ENCODE measurements at regions not wholly inside any gene's neighbourhood (a gene's known extent, or its start where the extent isn't known, plus 50 kb on each side); places are given as distances from the start of the nearest gene placed in this dataset.

DNA sequence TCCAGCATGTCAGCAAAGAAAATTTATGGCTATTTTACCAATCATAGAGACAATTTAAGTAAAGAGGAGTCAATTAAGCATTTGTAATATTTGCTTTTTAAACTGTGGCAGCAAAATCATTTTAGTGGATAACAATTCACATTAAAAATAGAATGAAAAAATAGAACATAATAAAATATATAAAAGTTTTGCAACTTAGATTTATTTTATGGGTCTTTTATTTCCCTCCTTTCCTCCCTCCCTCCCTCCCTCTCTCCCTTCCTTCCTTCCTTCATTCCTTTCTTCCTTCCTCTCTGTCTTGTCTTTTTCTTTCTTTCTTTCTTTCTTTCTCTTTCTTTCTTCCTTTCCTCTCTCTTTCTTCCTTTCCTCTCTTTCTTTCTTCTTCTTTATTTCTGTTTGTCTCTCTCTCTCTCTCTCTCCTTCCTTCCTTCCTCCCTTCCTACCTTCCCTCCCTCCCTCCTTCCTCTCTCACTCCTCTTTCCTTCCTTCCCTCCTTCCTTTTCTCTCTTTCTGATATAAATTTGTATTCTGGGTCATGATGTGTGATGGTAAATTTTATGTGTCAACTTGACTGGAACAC is 610.9 kb upstream of the CITED2 start:
- Histone ChIP-seq H3K4me1 (replicated peaks; ENCODE audit: insufficient read depth) (peaks cover 35% of the 10 kb centered on the region), H3K4me2 (no peak overlapping the region), H3K79me2 (ENCODE audit: low read depth) (no peaks in the 10 kb centered on the region), H3K27ac (no peak overlapping the region), H3K9me3 (ENCODE audit: insufficient read depth, low read depth) (peaks cover 3% of the 10 kb centered on the region; the same call in 1 of the 2 replicates), H3K36me3 (ENCODE audit: low read depth) (no peaks in the 10 kb centered on the region), H3K4me3 (no peak overlapping the region), H3F3A (ENCODE audit: insufficient read depth, low read depth) (peaks cover 6% of the 10 kb centered on the region), H3K9me2 (ENCODE audit: insufficient read depth) (no peaks in the 10 kb centered on the region), H4K20me1 (ENCODE audit: insufficient read depth) (no peaks in the 10 kb centered on the region), H2AFZ (no peak overlapping the region), H3K27me3 (ENCODE audit: insufficient read depth, low read depth) (no peaks in the 10 kb centered on the region)
- no peak for TF ChIP-seq EZH2 (IDR thresholded peaks at IDR 0.05; ENCODE audit: low read depth)
- no peak for TF ChIP-seq CTCF (conservative IDR thresholded peaks at IDR 0.05)
- ChIA-PET POLR2A (ENCODE audit: unreplicated experiment) (no interaction called here), CTCF (no interaction called here)
- DNase-seq: no peak
- no TSS peak for BruUV-seq (replicated peaks)
- intact Hi-C loops (cut with micrococcal nuclease; ENCODE audit: unreplicated experiment): no loop called here

GRCh38 chr6:139984317-139984716 is 609.9 kb upstream of the CITED2 start:
- no peak for DNase-seq
- BruUV-seq (replicated peaks): no TSS peak
- ChIA-PET CTCF (no interaction called here), POLR2A (ENCODE audit: unreplicated experiment) (no interaction called here)
- intact Hi-C loops (cut with micrococcal nuclease; ENCODE audit: unreplicated experiment): loop anchor here (5.0 kb wide), 1 partner anchor 217 kb away; no protein-coding TSS in a partner anchor
- Histone ChIP-seq H3K9me3 (ENCODE audit: insufficient read depth, low read depth) (peaks cover 3% of the 10 kb centered on the region; the same call in 1 of the 2 replicates), H3K27ac (no peak overlapping the region), H3K79me2 (ENCODE audit: low read depth) (no peaks in the 10 kb centered on the region), H3K4me2 (no peak overlapping the region), H4K20me1 (ENCODE audit: insufficient read depth) (no peaks in the 10 kb centered on the region), H3K27me3 (ENCODE audit: insufficient read depth, low read depth) (no peaks in the 10 kb centered on the region), H2AFZ (no peak overlapping the region), H3F3A (ENCODE audit: insufficient read depth, low read depth) (peaks cover 6% of the 10 kb centered on the region), H3K4me1 (replicated peaks; ENCODE audit: insufficient read depth) (peaks cover 35% of the 10 kb centered on the region), H3K36me3 (ENCODE audit: low read depth) (no peaks in the 10 kb centered on the region), H3K9me2 (ENCODE audit: insufficient read depth) (no peaks in the 10 kb centered on the region), H3K4me3 (no peak overlapping the region)
- TF ChIP-seq EZH2 (IDR thresholded peaks at IDR 0.05; ENCODE audit: low read depth) (no peak), CTCF (conservative IDR thresholded peaks at IDR 0.05) (no peak)

- Histone ChIP-seq H3K9me3 (ENCODE audit: insufficient read depth, low read depth) (peaks cover 4% of the 10 kb centered on the region; the same call in 1 of the 2 replicates), H3K4me2 (peak overlapping the region; percentile 49), H3K4me3 (no peak overlapping the region), H3K79me2 (ENCODE audit: low read depth) (no peaks in the 10 kb centered on the region), H3K4me1 (replicated peaks; ENCODE audit: insufficient read depth) (peaks cover 35% of the 10 kb centered on the region), H4K20me1 (ENCODE audit: insufficient read depth) (no peaks in the 10 kb centered on the region), H3F3A (ENCODE audit: insufficient read depth, low read depth) (peaks cover 8% of the 10 kb centered on the region), H3K36me3 (ENCODE audit: low read depth) (no peaks in the 10 kb centered on the region), H3K27ac (no peak overlapping the region), H3K9me2 (ENCODE audit: insufficient read depth) (no peaks in the 10 kb centered on the region), H3K27me3 (ENCODE audit: insufficient read depth, low read depth) (no peaks in the 10 kb centered on the region), H2AFZ (no peak overlapping the region)
- no peak for TF ChIP-seq CTCF (conservative IDR thresholded peaks at IDR 0.05)
- no peak for TF ChIP-seq EZH2 (IDR thresholded peaks at IDR 0.05; ENCODE audit: low read depth)
- intact Hi-C loops (cut with micrococcal nuclease; ENCODE audit: unreplicated experiment): loop anchor here (5.0 kb wide), 1 partner anchor 216 kb away; no protein-coding TSS in a partner anchor
- ChIA-PET POLR2A (ENCODE audit: unreplicated experiment) (no interaction called here), CTCF (no interaction called here)
- peak in 1 of 2 experiments; percentile 59 for DNase-seq
- BruUV-seq (replicated peaks): no TSS peak
These were observed 609.3 kb upstream of the CITED2 start for GRCh38 chr6:139983555-139984276.

Measured in PC-9 (cell line).